OCI-LY7 (cell line): ENCODE measurements at regions not wholly inside any gene's neighbourhood (a gene's known extent, or its start where the extent isn't known, plus 50 kb on each side); places are given as distances from the start of the nearest gene placed in this dataset.

Source experiments
- CTCF ChIP-seq: fragments of 200-600 bp; sonication (generic); conservative IDR thresholded peaks from 2 replicates; pipeline ENCODE4 v1.5.1; 2014; ENCODE audit warnings: mild to moderate bottlenecking, antibody characterized with exemption, low read length, moderate library complexity, mixed read lengths
- EZH2phosphoT487 ChIP-seq: fragments of 200-600 bp; sonication (generic); IDR thresholded peaks from 2 replicates; pipeline ENCODE4 v1.6.1; 2018; ENCODE audit warnings: low read depth, borderline replicate concordance, mild to moderate bottlenecking, mixed run types, antibody characterized with exemption, low read length, moderate library complexity, mixed read lengths

DNA sequence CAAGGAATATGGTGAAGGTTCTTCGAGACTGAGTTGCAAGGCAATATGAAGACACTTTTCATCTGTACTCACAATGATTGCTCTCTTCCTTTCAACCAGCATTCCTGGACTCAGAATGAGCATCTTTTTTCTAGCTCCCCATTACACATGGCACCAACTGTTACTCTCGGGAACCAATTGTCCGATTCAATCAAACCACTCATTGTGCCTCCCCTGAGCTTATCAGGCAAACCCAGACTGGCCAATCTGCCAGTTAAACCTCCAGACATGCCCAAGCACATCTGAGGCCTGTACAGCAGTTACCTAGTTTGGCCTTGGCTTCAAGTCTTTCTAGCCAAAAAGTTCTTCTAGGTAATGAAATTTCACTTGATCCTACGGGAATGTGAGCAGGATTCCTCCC, 164.1 kb downstream of the ID4 start:
- no peak for TF ChIP-seq CTCF
- TF ChIP-seq EZH2phosphoT487, result no peak
